HG02981 (cell line): ENCODE measurements at regions not wholly inside any gene's neighbourhood (a gene's known extent, or its start where the extent isn't known, plus 50 kb on each side); places are given as distances from the start of the nearest gene placed in this dataset.

Source experiments
- ATAC-seq: cut with Tn5 transposase; IDR thresholded peaks from one replicate; pipeline ENCODE4 v1.9.1; 2021; ENCODE audit warnings: mild to moderate bottlenecking, moderate library complexity; ENCODE audit not compliant: unreplicated experiment

DNA sequence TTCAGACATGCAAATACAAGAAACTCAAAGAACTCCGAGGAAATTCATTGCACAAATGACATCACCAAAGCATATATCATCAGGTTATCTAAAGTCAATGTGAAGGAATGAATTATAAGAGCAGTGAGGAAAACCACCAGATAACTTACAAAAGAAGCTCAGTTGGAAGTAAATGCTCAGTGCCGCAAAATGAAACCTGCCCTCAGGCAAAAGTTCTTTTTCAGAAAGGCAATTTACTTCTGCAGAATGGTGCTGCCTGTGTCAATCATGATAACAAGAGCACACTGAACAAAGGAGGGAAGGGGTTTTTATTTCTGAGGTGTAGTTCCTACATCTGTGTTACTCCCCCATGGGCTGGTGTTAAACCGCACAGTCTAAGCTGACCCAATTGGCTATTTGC, 550.6 kb upstream of the SEMA3D start:
- ATAC-seq: no peak

GRCh38 chr7:85736085-85736484, 549.2 kb upstream of the SEMA3D start:
- ATAC-seq: no peak

- no peak for ATAC-seq
Observed at GRCh38 chr7:85734823-85735222, 548.0 kb upstream of the SEMA3D start.

- ATAC-seq: no peak
Observed at GRCh38 chr7:85733169-85733915, 546.5 kb upstream of the SEMA3D start.

GRCh38 chr7:85730012-85730411, 543.2 kb upstream of the SEMA3D start:
- ATAC-seq: no peak

DNA sequence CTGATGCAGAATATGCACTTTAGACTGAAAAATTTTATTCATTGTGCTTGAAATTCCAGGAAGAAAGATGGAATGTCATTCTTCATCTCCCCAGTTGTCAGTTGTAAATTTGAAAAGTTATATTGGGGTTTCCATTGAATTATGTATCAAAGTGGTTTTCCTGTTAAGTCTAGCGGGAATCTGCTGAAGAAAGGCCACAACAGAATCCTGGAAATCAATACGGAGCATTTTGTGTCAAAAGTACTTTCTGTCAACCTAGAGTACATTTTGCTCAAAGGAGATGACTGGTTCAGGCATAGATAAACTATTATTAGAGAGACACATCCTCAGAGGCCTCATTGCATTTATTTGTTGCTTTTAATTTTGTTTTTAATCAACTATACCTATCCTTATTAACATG, 538.2 kb upstream of the SEMA3D start:
- ATAC-seq: no peak

DNA sequence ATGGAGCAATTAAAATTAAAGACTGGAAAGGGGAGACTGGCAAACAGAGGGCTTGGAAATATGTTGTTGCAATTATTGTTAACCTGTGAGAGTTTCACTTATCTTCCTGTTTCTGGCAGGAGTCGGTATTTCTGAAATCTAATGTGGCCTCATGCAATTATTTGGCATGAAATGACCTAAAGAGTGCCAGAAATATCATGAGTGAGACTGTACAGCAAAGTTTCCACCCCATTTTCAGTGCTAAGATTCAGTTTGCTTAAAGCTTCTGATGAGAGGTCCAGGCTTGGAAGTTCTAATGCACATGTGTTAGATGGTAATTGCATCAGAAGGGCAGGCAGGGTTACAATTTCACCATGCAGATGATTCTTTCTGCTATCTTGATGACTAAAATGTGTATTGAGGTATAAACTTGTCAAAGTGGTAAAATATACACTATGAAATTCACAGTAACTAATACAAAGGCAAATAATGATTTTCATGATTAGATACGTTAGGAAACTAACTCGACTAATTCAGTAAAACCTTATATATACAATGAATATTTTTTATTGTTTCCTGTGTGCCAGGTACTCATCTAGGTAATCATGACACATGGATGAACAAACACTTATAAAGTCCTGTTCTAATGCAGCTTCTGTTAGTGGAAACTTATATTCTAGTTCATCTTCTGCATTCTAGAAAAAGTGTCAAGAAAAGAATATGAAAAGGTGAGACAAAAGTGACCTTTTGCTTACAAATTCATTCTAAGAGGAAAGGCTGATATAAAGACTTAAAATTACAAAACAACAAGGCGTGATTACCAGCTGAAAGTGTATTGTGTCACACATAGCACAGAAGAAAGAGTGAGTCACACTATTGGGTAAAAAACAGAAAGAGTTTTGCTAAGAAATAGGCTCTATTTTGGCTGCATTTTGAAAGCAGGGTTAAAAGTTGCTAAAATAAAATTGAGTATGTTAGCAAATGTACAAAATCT, 533.4 kb upstream of the SEMA3D start:
- ATAC-seq: no peak

- no peak for ATAC-seq
Observed at GRCh38 chr7:85716353-85716752, 529.5 kb upstream of the SEMA3D start.

- no peak for ATAC-seq
Observed at GRCh38 chr7:85714951-85715350, 528.1 kb upstream of the SEMA3D start.

DNA sequence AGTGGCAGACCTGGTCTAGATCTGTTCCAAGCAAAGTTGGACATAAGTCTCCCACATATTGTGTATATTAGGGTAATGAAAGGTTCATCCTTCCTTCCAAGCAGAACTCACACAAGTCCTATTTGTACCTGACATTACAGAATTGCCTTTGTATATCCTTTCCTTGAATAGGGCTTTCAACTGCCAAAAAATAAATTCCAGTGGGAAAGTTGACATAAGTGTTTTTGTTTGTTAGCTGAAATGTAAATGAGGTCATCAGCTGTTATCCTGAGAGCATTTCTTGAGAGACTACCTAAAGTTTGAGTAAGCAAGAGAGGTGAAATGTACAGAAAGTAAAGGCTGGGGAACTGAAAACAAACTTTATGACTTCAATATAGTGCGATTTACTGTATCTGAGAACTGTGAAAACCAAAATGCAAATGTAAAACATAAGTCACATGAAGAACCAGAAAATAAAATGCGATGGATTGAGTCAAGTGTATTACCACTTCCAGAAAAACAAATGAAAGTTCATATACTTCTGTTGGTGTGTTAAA, 527.3 kb upstream of the SEMA3D start:
- ATAC-seq: peak; percentile 64

DNA sequence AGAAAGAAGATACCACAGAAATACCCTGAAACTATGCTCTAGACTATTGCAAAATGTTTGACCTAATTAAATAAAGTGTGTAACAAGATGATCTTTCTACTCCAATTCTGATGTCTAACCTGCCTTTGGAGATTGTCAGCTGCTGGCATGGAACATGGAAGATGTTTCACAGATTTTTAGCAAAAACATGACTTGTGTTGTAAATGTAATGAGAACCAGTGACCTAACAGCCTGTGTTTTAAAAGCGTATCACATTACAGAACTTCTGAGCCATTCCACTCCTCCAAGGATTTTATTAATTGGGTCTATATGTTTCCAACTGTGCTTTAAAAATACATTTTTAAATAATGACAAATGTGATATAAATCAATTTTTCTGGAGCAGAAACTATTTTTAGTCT, 526.3 kb upstream of the SEMA3D start:
- ATAC-seq: no peak

GRCh38 chr7:85711894-85712293, 525.0 kb upstream of the SEMA3D start:
- ATAC-seq: no peak

DNA sequence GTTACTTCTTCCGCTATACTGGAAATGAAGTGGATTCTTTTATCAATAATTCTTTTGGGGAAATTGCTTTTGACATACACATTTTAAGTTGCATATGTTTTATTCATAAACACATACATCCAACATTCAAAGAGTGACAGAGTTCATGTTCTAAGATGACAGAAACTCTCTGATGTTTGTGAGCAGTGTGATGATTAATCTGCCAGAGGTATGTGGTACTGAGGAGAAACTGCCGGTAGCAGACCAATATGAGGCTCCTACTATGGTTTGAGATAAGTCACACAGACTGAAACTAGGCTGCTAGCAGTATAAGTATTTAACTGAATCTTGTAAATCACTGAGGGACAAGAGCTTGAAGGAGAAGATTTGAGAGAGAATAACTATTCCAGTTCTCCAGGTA, 524.1 kb upstream of the SEMA3D start:
- no peak for ATAC-seq

- ATAC-seq: no peak
Observed at GRCh38 chr7:85708221-85708620, 521.4 kb upstream of the SEMA3D start.

DNA sequence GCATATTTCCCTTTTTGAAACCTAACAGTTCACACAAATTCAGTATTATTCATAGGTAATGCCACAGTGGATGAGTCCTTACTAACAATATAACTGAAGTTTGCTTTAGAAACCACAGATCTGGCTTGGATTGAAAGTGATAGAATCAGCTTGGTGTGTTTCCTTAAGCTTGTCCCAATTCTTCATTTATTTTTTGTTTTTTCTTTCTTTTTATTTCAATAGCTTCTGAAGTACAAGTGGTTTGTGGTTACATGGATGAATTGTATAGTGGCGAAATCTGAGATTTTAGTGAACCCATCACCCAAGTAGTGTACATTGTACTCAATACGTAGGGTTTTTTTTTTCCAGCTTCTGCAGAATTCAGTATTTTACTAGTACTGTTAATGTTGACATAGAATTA, 518.2 kb upstream of the SEMA3D start:
- ATAC-seq: no peak

DNA sequence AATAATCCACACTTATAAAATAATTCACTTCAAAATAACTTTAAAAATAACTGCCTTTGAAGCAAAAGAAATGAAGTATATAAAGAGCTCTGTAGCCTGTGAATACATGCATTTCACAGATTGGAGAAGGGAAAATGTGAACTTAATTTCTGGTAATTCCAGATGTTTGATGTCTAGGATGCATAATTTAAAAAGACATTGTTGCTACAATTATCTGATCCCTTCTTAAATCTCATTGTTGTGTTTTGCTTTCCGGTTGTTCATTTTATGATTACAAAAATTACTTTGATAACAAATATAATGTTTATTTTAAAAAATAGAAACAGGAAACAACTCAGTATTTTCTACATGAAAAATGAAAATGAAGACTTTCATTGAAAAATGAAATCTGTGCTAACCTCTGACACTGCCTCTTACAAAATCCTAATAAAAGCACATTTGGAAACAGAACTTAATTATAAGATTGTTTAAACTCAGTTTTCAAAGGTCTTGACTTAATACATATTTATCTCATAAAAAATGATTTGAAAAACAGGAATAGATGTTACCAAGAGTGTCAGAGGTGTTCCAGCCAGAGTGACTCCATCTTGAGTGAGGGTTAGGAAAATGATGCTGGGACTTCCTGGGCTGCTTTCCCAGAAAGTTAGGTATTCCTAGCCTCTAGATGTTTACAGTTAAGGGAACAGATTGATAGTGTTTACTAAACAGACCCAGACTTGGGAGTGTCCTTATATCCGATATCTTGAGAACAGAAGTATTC, 516.6 kb upstream of the SEMA3D start:
- ATAC-seq: no peak

GRCh38 chr7:85702348-85702747, 515.5 kb upstream of the SEMA3D start:
- ATAC-seq: no peak

DNA sequence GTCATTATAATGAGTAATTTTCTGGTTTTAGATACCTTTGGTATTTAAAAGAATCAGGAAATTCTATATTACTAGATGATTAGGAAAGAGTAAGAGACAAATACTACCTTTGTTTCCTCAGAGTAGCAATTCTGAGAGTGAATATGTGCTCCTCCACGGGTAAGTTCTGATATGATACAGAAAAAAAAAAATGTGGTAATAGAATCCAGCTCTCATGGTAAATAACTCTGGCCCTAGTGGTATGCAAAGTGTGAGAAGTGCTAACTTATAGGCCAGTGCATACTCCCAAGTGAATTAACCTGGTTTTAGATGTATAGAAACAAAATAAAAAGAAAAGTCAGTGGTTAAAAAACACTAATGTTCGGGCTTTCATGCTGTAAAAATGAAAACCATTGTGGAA, 512.6 kb upstream of the SEMA3D start:
- ATAC-seq: peak; percentile 65

DNA sequence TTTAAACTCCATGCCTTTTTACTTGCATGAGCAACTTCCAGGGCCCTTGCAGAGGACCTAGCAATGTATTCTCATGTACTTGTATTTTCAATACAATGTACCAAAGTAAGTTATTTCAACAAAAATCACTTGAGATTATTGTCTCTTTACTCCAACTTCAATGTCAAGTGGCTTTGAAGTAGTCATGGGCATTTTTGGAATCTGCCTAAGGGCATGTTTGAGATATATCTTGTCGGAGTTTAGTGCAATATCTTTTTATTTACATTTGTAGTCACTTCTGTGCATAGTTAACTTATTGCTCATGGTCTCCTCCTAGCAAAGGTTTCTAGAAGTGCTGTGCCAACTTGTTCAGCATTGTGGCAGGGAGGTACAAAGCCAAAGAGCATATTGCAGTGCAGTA, 508.7 kb upstream of the SEMA3D start:
- no peak for ATAC-seq

DNA sequence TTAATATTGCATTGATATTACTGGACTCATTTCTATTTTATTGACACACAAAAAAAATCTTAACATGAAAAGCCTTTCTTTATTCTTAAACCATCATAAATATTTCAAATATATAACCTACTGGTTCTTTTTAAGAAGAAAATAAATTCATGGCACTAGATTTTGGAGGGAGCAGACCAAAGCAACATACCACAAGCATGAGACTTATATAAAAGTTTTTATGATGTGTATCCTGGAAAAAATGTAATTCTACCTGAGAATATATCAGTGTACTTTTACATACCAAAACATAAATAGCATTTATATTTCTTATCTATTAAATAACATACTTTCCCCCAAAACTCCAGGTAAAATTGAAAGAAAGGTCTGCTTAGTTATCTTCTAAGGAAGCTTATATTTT, 508.2 kb upstream of the SEMA3D start:
- no peak for ATAC-seq

DNA sequence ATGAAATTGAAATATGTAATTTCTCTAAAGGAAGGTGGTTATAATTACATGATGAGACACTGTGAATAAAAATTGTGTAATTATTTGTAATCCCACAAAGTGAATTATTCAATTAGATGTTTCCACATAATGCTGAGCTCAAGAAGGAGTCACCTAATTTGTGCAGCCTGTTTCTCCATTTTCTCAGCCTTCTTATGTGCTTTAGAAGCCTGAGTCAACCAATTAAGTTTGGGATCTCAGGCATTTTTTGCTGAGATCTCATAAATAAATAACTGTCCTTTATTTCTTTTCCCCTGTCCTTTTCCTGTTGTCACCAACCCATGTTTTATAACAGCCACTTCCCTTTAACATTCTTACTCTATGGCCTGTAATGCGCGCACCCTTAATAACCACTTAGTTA, 506.5 kb upstream of the SEMA3D start:
- ATAC-seq: no peak
